Panc1 (cell line): ENCODE measurements at regions not wholly inside any gene's neighbourhood (a gene's known extent, or its start where the extent isn't known, plus 50 kb on each side); places are given as distances from the start of the nearest gene placed in this dataset.

Experiments used
- ATAC-seq: fragments of 200-7000 bp; cut with Tn5 transposase; 2 replicates; pipeline ENCODE4 v1.9.1; 2020; ENCODE audit warnings: mild to moderate bottlenecking, moderate library complexity
- BruUV-seq: library from RNA; stranded (reverse); fragments of 400-500 nt; replicated peaks from 2 replicates; lab custom pipeline; 2021; lab: Mats Ljungman, UMichigan
- CTCF ChIA-PET: fragments of 300-600 bp; sonication (Branson Sonifier 250); formaldehyde crosslinking; loops from one replicate; lab custom pipeline; 2022; ENCODE audit warnings: antibody characterized with exemption; lab: Charles Lee
- POLR2A ChIA-PET: fragments of 300-600 bp; sonication (Branson Sonifier 250); formaldehyde crosslinking; loops from one replicate; lab custom pipeline; 2022; ENCODE audit warnings: antibody characterized with exemption; lab: Charles Lee
- DNase-seq: peaks from one replicate; pipeline ENCODE4 v3.0.0-alpha.2; 2010; ENCODE audit warnings: low read depth, low spot score
- H3K27ac ChIP-seq: 2 replicates; pipeline ENCODE4 v1.5.1; 2011; ENCODE audit warnings: mild to moderate bottlenecking, low read length, inconsistent platforms
- H3K27me3 ChIP-seq: fragments of 200-500 bp; sonication (Bioruptor generic); 2 replicates; pipeline ENCODE4 v1.6.0; 2014; ENCODE audit warnings: low read length, inconsistent platforms; ENCODE audit not compliant: control insufficient read depth, insufficient read depth
- H3K36me3 ChIP-seq: fragments of 200-500 bp; sonication (Bioruptor generic); 2 replicates; pipeline ENCODE4 v1.5.1; 2014; ENCODE audit warnings: inconsistent platforms, mild to moderate bottlenecking, low read length, moderate library complexity; ENCODE audit not compliant: control insufficient read depth, insufficient read depth
- H3K4me1 ChIP-seq: 2 replicates; pipeline ENCODE4 v1.5.1; 2011; ENCODE audit warnings: inconsistent platforms, mild to moderate bottlenecking, low read length, moderate library complexity; ENCODE audit not compliant: control insufficient read depth, insufficient read depth
- H3K4me3 ChIP-seq, 2 experiments: 2 replicates each; pipeline ENCODE4 v1.5.1; 2011 to 2012; ENCODE audit warnings: low read depth in 2 of 2, low read length in 2 of 2, mild to moderate bottlenecking in 2 of 2, inconsistent platforms in 1 of 2, moderate library complexity in 1 of 2
- H3K9me3 ChIP-seq: fragments of 200-500 bp; sonication (Bioruptor generic); 2 replicates; pipeline ENCODE4 v1.5.1; 2014; ENCODE audit warnings: low read depth, mild to moderate bottlenecking, inconsistent platforms, low read length, moderate library complexity; ENCODE audit not compliant: control insufficient read depth, insufficient read depth
- CTCF ChIP-seq: fragments of 450-650 bp; IDR thresholded peaks from 2 replicates; pipeline ENCODE4 v1.5.1; 2017; ENCODE audit warnings: mild to moderate bottlenecking
- POLR2AphosphoS5 ChIP-seq: IDR thresholded peaks from 2 replicates; pipeline ENCODE4 v1.6.1; 2012; ENCODE audit warnings: mild to moderate bottlenecking, low read depth, low read length, moderate library complexity
- REST ChIP-seq, 2 experiments: IDR thresholded peaks; 2 replicates each; pipeline ENCODE4 v1.6.1; 2011 to 2012; ENCODE audit warnings: low read depth in 2 of 2, control low read depth in 1 of 2, low read length in 1 of 2, mild to moderate bottlenecking in 1 of 2, moderate library complexity in 1 of 2; ENCODE audit not compliant: insufficient read depth in 1 of 2
- SIN3A ChIP-seq: IDR thresholded peaks from 2 replicates; pipeline ENCODE4 v1.6.1; 2012; ENCODE audit warnings: low read depth, mild to moderate bottlenecking, low read length, moderate library complexity, borderline replicate concordance; ENCODE audit not compliant: insufficient read depth
- TCF7L2 ChIP-seq: IDR thresholded peaks from 2 replicates; pipeline ENCODE4 v1.6.1; 2011; ENCODE audit warnings: mild to moderate bottlenecking, low read depth, low read length, inconsistent platforms
- in situ Hi-C: cut with HindIII; loops from 2 replicates; pipeline ENCODE4 v1.10.0; 2016; ENCODE audit warnings: low sequenced_read_pairs, low pct_unique_long_range_greater_than_20kb
- intact Hi-C: fragments of 100-400 bp; cut with micrococcal nuclease; formaldehyde crosslinking; loops from one replicate; pipeline ENCODE4 v1.10.0; 2022; ENCODE audit not compliant: unreplicated experiment

GRCh38 chr7:113216038-113216437 is 97.7 kb upstream of the SMIM30 start:
- CTCF ChIA-PET: interaction anchor here (0.7 kb wide), 1 partner anchor 509 kb away, joined by 3 read pairs; no protein-coding TSS in a partner anchor
- no TSS peak for BruUV-seq
- Histone ChIP-seq H3K27me3 (no peaks in the 10 kb centered on the region), H3K9me3 (no peaks in the 10 kb centered on the region), H3K36me3 (no peaks in the 10 kb centered on the region), H3K4me3 (no peak overlapping the region), H3K27ac (no peak overlapping the region), H3K4me1 (no peaks in the 10 kb centered on the region)
- in situ Hi-C loops (no loop called here), intact Hi-C loops (no loop called here)
- TF ChIP-seq SIN3A (no peak), POLR2AphosphoS5 (no peak), CTCF (no peak), REST (IDR thresholded peaks at IDR 0.05; ENCODE audit: insufficient read depth in 1 of 2, low read depth in 2 of 2, low read length in 1 of 2) (no peak), TCF7L2 (no peak)
- no peak for ATAC-seq
- POLR2A ChIA-PET: no interaction called here
- DNase-seq: no peak

- no peak for ATAC-seq
- no peak for TF ChIP-seq SIN3A
- TF ChIP-seq CTCF: no peak
- TF ChIP-seq TCF7L2: no peak
- no peak for TF ChIP-seq REST (IDR thresholded peaks at IDR 0.05; ENCODE audit: insufficient read depth in 1 of 2, low read depth in 2 of 2, low read length in 1 of 2)
- TF ChIP-seq POLR2AphosphoS5: no peak
- DNase-seq: no peak
- Histone ChIP-seq H3K36me3 (no peaks in the 10 kb centered on the region), H3K4me1 (no peaks in the 10 kb centered on the region), H3K27me3 (no peaks in the 10 kb centered on the region), H3K27ac (no peak overlapping the region), H3K4me3 (no peak overlapping the region), H3K9me3 (no peaks in the 10 kb centered on the region)
- no TSS peak for BruUV-seq
- CTCF ChIA-PET: no interaction called here
- POLR2A ChIA-PET: no interaction called here
- in situ Hi-C loops (no loop called here), intact Hi-C loops (no loop called here)
These were observed 91.3 kb upstream of the SMIM30 start for GRCh38 chr7:113209449-113210203.
